NT2/D1 (cell line): ENCODE measurements at regions not wholly inside any gene's neighbourhood (a gene's known extent, or its start where the extent isn't known, plus 50 kb on each side); places are given as distances from the start of the nearest gene placed in this dataset.

Experiments
- DNase-seq: peaks from one replicate; pipeline ENCODE4 v3.0.0-alpha.2; 2011; ENCODE audit warnings: low read depth, low spot score
- H3K27me3 ChIP-seq: 2 replicates; pipeline ENCODE4 v1.6.0; 2011; ENCODE audit warnings: mild to moderate bottlenecking; ENCODE audit not compliant: insufficient read length, insufficient read depth
- H3K36me3 ChIP-seq: 2 replicates; pipeline ENCODE4 v1.6.1; 2011; ENCODE audit warnings: mild to moderate bottlenecking, low read length, mixed read lengths; ENCODE audit not compliant: insufficient read depth, insufficient read length
- H3K4me1 ChIP-seq: 2 replicates; pipeline ENCODE4 v1.5.1; 2011; ENCODE audit not compliant: insufficient read depth, insufficient read length
- H3K4me3 ChIP-seq: 2 replicates; pipeline ENCODE4 v1.5.1; 2011; ENCODE audit warnings: low read depth; ENCODE audit not compliant: insufficient read length
- H3K9ac ChIP-seq: 2 replicates; pipeline ENCODE4 v1.6.0; 2011; ENCODE audit warnings: low read depth; ENCODE audit not compliant: insufficient read length
- H3K9me3 ChIP-seq: 2 replicates; pipeline ENCODE4 v1.5.1; 2011; ENCODE audit warnings: mild to moderate bottlenecking, low read length; ENCODE audit not compliant: insufficient read depth
- SUZ12 ChIP-seq: IDR thresholded peaks from 2 replicates; pipeline ENCODE4 v1.6.1; 2011; ENCODE audit not compliant: insufficient read length, insufficient read depth; ENCODE audit errors: extremely low read depth
- YY1 ChIP-seq: IDR thresholded peaks from 2 replicates; pipeline ENCODE4 v1.6.1; 2011; ENCODE audit not compliant: insufficient read length, insufficient read depth
- ZNF274 ChIP-seq: IDR thresholded peaks from 2 replicates; pipeline ENCODE4 v1.6.1; 2011; ENCODE audit warnings: mild to moderate bottlenecking, low read depth, low read length

GRCh38 chr22:48712558-48713271 lies 1115.0 kb downstream of the BRD1 start:
- no peaks in the 10 kb centered on the region for H3K36me3 ChIP-seq

GRCh38 chr22:48711669-48712068 lies 1116.0 kb downstream of the BRD1 start:
- Histone ChIP-seq H3K9ac (no peak overlapping the region), H3K9me3 (no peaks in the 10 kb centered on the region), H3K36me3 (no peaks in the 10 kb centered on the region), H3K4me3 (no peak overlapping the region), H3K4me1 (peaks cover 2% of the 10 kb centered on the region), H3K27me3 (no peaks in the 10 kb centered on the region)
- DNase-seq = no peak
- TF ChIP-seq YY1 = no peak
- TF ChIP-seq ZNF274 = no peak
- TF ChIP-seq SUZ12 = no peak

More at GRCh38 chr22:48712558-48713271, 1115.0 kb downstream of the BRD1 start:
- DNase-seq = no peak
- no peak for TF ChIP-seq SUZ12
- no peak for TF ChIP-seq ZNF274
- no peak for TF ChIP-seq YY1
- Histone ChIP-seq H3K9me3 (no peaks in the 10 kb centered on the region), H3K27me3 (no peaks in the 10 kb centered on the region), H3K9ac (no peak overlapping the region), H3K4me3 (no peak overlapping the region), H3K4me1 (peaks cover under 1% of the 10 kb centered on the region)

DNA sequence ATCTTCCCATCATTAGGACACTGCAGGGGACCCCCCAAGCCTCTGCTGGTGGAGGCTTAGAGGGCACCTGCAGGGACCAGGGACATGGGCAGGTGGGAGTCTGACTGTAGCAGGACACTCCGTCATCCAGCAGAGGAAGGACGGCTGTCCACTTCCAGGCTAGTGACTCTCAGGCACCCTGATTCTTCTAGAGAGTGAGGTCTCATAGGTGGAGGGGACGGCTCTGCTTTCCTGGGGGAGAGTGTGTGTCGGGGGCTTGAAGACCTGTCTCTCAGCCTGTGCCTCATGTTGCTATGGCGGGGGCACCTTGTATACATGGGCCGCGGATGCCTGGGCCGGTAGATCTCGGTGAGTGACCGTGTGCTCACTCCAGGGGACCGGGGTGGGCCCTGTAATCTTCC lies 1116.6 kb downstream of the BRD1 start:
- Histone ChIP-seq H3K4me3 (no peak overlapping the region), H3K9me3 (no peaks in the 10 kb centered on the region), H3K27me3 (no peaks in the 10 kb centered on the region), H3K36me3 (no peaks in the 10 kb centered on the region), H3K4me1 (peaks cover 2% of the 10 kb centered on the region), H3K9ac (no peak overlapping the region)
- no peak for DNase-seq
- TF ChIP-seq ZNF274 = no peak
- TF ChIP-seq YY1 = no peak
- TF ChIP-seq SUZ12 = no peak

- Histone ChIP-seq H3K4me1 (peaks cover 2% of the 10 kb centered on the region), H3K4me3 (no peak overlapping the region), H3K27me3 (no peaks in the 10 kb centered on the region), H3K36me3 (no peaks in the 10 kb centered on the region), H3K9me3 (no peaks in the 10 kb centered on the region), H3K9ac (no peak overlapping the region)
- no peak for TF ChIP-seq ZNF274
- no peak for TF ChIP-seq YY1
- no peak for DNase-seq
Observed at GRCh38 chr22:48710410-48710809, 1117.3 kb downstream of the BRD1 start.

DNA sequence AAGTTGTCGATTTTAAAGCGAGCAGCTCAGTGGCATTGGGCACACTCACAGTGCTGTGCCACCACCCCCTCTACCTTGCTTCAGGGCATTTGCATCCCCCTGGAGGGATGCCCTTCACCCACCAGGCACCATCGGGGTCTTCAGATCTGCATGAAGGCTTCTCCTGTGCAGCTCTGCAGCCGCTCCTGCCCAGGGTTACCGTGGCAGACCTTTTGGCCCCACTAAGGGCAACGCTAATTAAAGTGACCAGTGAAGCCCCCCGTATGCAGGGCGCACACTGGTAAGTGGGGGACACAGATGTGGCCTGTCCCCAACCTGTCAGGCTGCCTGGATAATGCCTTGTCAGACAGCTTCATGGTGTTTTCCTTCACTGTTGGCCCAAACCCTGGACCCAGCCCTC lies 1117.7 kb downstream of the BRD1 start:
- Histone ChIP-seq H3K27me3 (no peaks in the 10 kb centered on the region), H3K4me3 (no peak overlapping the region), H3K36me3 (no peaks in the 10 kb centered on the region), H3K9me3 (no peaks in the 10 kb centered on the region), H3K9ac (no peak overlapping the region), H3K4me1 (peaks cover 5% of the 10 kb centered on the region)
- no peak for DNase-seq
- no peak for TF ChIP-seq SUZ12
- no peak for TF ChIP-seq ZNF274
- TF ChIP-seq YY1 = no peak

GRCh38 chr22:48709453-48709852 lies 1118.2 kb downstream of the BRD1 start:
- no peak for DNase-seq
- Histone ChIP-seq H3K36me3 (no peaks in the 10 kb centered on the region), H3K4me1 (peaks cover 10% of the 10 kb centered on the region), H3K9ac (no peak overlapping the region), H3K9me3 (no peaks in the 10 kb centered on the region), H3K27me3 (no peaks in the 10 kb centered on the region), H3K4me3 (no peak overlapping the region)
- TF ChIP-seq SUZ12 (no peak), YY1 (no peak), ZNF274 (no peak)

- no peak for DNase-seq
- H3K4me3 ChIP-seq = no peak overlapping the region
- peaks cover 12% of the 10 kb centered on the region for H3K4me1 ChIP-seq
- no peaks in the 10 kb centered on the region for H3K9me3 ChIP-seq
- H3K27me3 ChIP-seq = no peaks in the 10 kb centered on the region
- TF ChIP-seq SUZ12 (no peak), YY1 (no peak), ZNF274 (no peak)
- no peaks in the 10 kb centered on the region for H3K36me3 ChIP-seq
- no peak overlapping the region for H3K9ac ChIP-seq
Observed at GRCh38 chr22:48708558-48709245, 1119.0 kb downstream of the BRD1 start.
